ENCODE measurements at regions not wholly inside any gene's neighbourhood (a gene's known extent, or its start where the extent isn't known, plus 50 kb on each side); places are given as distances from the start of the nearest gene placed in this dataset.

DNA sequence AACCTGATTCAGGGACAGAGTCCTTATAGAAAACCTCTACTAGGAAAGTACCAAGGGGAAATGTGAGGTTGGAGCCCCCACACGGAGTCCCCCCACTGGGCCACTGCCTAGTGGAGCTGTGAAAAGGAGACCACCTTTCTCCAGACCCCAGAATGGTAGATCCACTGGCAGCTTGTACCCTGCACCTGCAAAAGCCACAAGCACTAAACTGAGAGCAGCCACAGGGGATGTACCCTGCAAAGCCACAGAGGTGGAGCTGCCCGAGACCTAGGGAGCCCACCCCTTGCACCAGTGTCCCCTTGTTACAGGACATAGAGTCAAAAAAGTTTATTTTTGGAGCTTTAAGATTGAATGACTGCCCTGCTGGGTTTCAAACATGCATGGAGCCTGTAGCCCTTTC lies 87.2 kb upstream of the KCNMA1 start:
- TF ChIP-seq, protein P1, sequence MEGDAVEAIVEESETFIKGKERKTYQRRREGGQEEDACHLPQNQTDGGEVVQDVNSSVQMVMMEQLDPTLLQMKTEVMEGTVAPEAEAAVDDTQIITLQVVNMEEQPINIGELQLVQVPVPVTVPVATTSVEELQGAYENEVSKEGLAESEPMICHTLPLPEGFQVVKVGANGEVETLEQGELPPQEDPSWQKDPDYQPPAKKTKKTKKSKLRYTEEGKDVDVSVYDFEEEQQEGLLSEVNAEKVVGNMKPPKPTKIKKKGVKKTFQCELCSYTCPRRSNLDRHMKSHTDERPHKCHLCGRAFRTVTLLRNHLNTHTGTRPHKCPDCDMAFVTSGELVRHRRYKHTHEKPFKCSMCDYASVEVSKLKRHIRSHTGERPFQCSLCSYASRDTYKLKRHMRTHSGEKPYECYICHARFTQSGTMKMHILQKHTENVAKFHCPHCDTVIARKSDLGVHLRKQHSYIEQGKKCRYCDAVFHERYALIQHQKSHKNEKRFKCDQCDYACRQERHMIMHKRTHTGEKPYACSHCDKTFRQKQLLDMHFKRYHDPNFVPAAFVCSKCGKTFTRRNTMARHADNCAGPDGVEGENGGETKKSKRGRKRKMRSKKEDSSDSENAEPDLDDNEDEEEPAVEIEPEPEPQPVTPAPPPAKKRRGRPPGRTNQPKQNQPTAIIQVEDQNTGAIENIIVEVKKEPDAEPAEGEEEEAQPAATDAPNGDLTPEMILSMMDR (optimal IDR thresholded peaks at IDR 0.05 in 1 of 3, IDR thresholded peaks at IDR 0.05 in 1 of 3, conservative IDR thresholded peaks at IDR 0.05 in 1 of 3; ENCODE audit: extremely low read depth in 1 of 3, insufficient read depth in 2 of 3, low read length in 3 of 3), result no peak
- no peak for TF ChIP-seq EZH2 (IDR thresholded peaks at IDR 0.05; ENCODE audit: low read length)
